ENCODE measurements at regions not wholly inside any gene's neighbourhood (a gene's known extent, or its start where the extent isn't known, plus 50 kb on each side); places are given as distances from the start of the nearest gene placed in this dataset.

GRCh38 chr10:61028861-61029361 lies 84.9 kb upstream of the RHOBTB1 start:
- no peaks in the 10 kb centered on the region for H3K27me3 Mint-ChIP-seq (ENCODE audit: insufficient read depth, unreplicated experiment)
- intact Hi-C loops (cut with micrococcal nuclease): no loop called here
- H3K9me3 Mint-ChIP-seq (ENCODE audit: unreplicated experiment): no peaks in the 10 kb centered on the region
- no TSS peak for BruUV-seq (replicated peaks)
- no peaks in the 10 kb centered on the region for H3K36me3 Mint-ChIP-seq (ENCODE audit: insufficient read depth, unreplicated experiment)
- no peak overlapping the region for H3K4me3 Mint-ChIP-seq (ENCODE audit: unreplicated experiment)
- POLR2A ChIA-PET: no interaction called here
- no peak overlapping the region for H3K27ac Mint-ChIP-seq (ENCODE audit: low read depth, unreplicated experiment)
- CTCF ChIA-PET: interaction anchor here (0.7 to 1.0 kb wide), 2 partner anchors 112 to 184 kb away, joined by 3 read pairs; no protein-coding TSS in a partner anchor
- H3K4me1 Mint-ChIP-seq (ENCODE audit: insufficient read depth, unreplicated experiment): peaks cover 8% of the 10 kb centered on the region
- DNase-seq (ENCODE audit: unreplicated experiment): no peak
- TF ChIP-seq CTCF (IDR thresholded peaks at IDR 0.05; ENCODE audit: unreplicated experiment): no peak

GRCh38 chr10:61024856-61025201 lies 80.8 kb upstream of the RHOBTB1 start:
- Mint-ChIP-seq H3K27ac (ENCODE audit: low read depth, unreplicated experiment) (no peak overlapping the region), H3K9me3 (ENCODE audit: unreplicated experiment) (no peaks in the 10 kb centered on the region), H3K4me3 (ENCODE audit: unreplicated experiment) (no peak overlapping the region), H3K4me1 (ENCODE audit: insufficient read depth, unreplicated experiment) (peaks cover 8% of the 10 kb centered on the region), H3K36me3 (ENCODE audit: insufficient read depth, unreplicated experiment) (no peaks in the 10 kb centered on the region), H3K27me3 (ENCODE audit: insufficient read depth, unreplicated experiment) (no peaks in the 10 kb centered on the region)
- DNase-seq (ENCODE audit: unreplicated experiment): peak; percentile 28
- intact Hi-C loops (cut with micrococcal nuclease): no loop called here
- no TSS peak for BruUV-seq (replicated peaks)
- TF ChIP-seq CTCF (IDR thresholded peaks at IDR 0.05; ENCODE audit: unreplicated experiment): no peak
- CTCF ChIA-PET: interaction anchor here (0.6 to 1.0 kb wide), 2 partner anchors 21 to 70 kb away, joined by 3 read pairs; no protein-coding TSS in a partner anchor
- POLR2A ChIA-PET: no interaction called here

GRCh38 chr10:61024151-61024855 lies 80.3 kb upstream of the RHOBTB1 start:
- H3K27me3 Mint-ChIP-seq (ENCODE audit: insufficient read depth, unreplicated experiment): no peaks in the 10 kb centered on the region
- no peaks in the 10 kb centered on the region for H3K9me3 Mint-ChIP-seq (ENCODE audit: unreplicated experiment)
- no peak for DNase-seq (ENCODE audit: unreplicated experiment)
- H3K4me3 Mint-ChIP-seq (ENCODE audit: unreplicated experiment): no peak overlapping the region
- intact Hi-C loops (cut with micrococcal nuclease): no loop called here
- no peak for TF ChIP-seq CTCF (IDR thresholded peaks at IDR 0.05; ENCODE audit: unreplicated experiment)
- H3K27ac Mint-ChIP-seq (ENCODE audit: low read depth, unreplicated experiment): no peak overlapping the region
- ChIA-PET CTCF (interaction anchor here (0.6 to 1.0 kb wide), 3 partner anchors 15 to 71 kb away, joined by 3 read pairs; no protein-coding TSS in a partner anchor), POLR2A (no interaction called here)
- no TSS peak for BruUV-seq (replicated peaks)
- no peaks in the 10 kb centered on the region for H3K36me3 Mint-ChIP-seq (ENCODE audit: insufficient read depth, unreplicated experiment)
- H3K4me1 Mint-ChIP-seq (ENCODE audit: insufficient read depth, unreplicated experiment): peaks cover 8% of the 10 kb centered on the region

GRCh38 chr10:61023053-61023452 lies 79.1 kb upstream of the RHOBTB1 start:
- Mint-ChIP-seq H3K9me3 (ENCODE audit: unreplicated experiment) (no peaks in the 10 kb centered on the region), H3K36me3 (ENCODE audit: insufficient read depth, unreplicated experiment) (no peaks in the 10 kb centered on the region), H3K4me1 (ENCODE audit: insufficient read depth, unreplicated experiment) (no peaks in the 10 kb centered on the region), H3K27me3 (ENCODE audit: insufficient read depth, unreplicated experiment) (no peaks in the 10 kb centered on the region), H3K27ac (ENCODE audit: low read depth, unreplicated experiment) (no peak overlapping the region), H3K4me3 (ENCODE audit: unreplicated experiment) (no peak overlapping the region)
- BruUV-seq (replicated peaks): no TSS peak
- no peak for DNase-seq (ENCODE audit: unreplicated experiment)
- ChIA-PET POLR2A (interaction anchor here (0.5 kb wide), 1 partner anchor 972 kb away, joined by 3 read pairs; no protein-coding TSS in a partner anchor), CTCF (no interaction called here)
- TF ChIP-seq CTCF (IDR thresholded peaks at IDR 0.05; ENCODE audit: unreplicated experiment): no peak
- intact Hi-C loops (cut with micrococcal nuclease): no loop called here
